ENCODE measurements at regions not wholly inside any gene's neighbourhood (a gene's known extent, or its start where the extent isn't known, plus 50 kb on each side); places are given as distances from the start of the nearest gene placed in this dataset.

GRCh38 chr13:64338671-64339070 lies 2891.5 kb downstream of the PCDH9 start:
- no peak for ATAC-seq
- Histone ChIP-seq H3K9me3 (peaks cover 9% of the 10 kb centered on the region), H3K27me3 (ENCODE audit: insufficient read depth in 3 of 3, low read length in 2 of 3) (no peaks in the 10 kb centered on the region), H3K27ac (no peak overlapping the region), H3K4me3 (no peak overlapping the region), H3K4me1 (no peaks in the 10 kb centered on the region), H3K36me3 (ENCODE audit: insufficient read depth in 1 of 2, low read depth in 1 of 2) (no peaks in the 10 kb centered on the region)
- 24 to 39% (median 26%) methylated on average over 1 of the region's 1 CpG for WGBS, 3 donors
- no peak for TF ChIP-seq CTCF (IDR thresholded peaks at IDR 0.05)
- intact Hi-C loops (cut with DNase I) = no loop called here
- DNase-seq = no peak

GRCh38 chr13:64333888-64334287 lies 2896.2 kb downstream of the PCDH9 start:
- Histone ChIP-seq H3K27ac (no peak overlapping the region), H3K4me1 (no peaks in the 10 kb centered on the region), H3K36me3 (ENCODE audit: insufficient read depth in 1 of 2, low read depth in 1 of 2) (no peaks in the 10 kb centered on the region), H3K27me3 (ENCODE audit: insufficient read depth in 3 of 3, low read length in 2 of 3) (no peaks in the 10 kb centered on the region), H3K9me3 (no peaks in the 10 kb centered on the region), H3K4me3 (no peak overlapping the region)
- TF ChIP-seq CTCF (IDR thresholded peaks at IDR 0.05) = no peak
- 94 to 97% (median 96%) methylated on average over 3 of the region's 3 CpGs for WGBS, 3 donors
- intact Hi-C loops (cut with DNase I) = no loop called here
- no peak for DNase-seq
- ATAC-seq = no peak

- WGBS, 3 donors = 20 to 51% (median 21%) methylated on average over 2 of the region's 2 CpGs
- ATAC-seq (no peak), DNase-seq (no peak)
- intact Hi-C loops (cut with DNase I) = no loop called here
- Histone ChIP-seq H3K4me1 (no peaks in the 10 kb centered on the region), H3K36me3 (ENCODE audit: insufficient read depth in 1 of 2, low read depth in 1 of 2) (no peaks in the 10 kb centered on the region), H3K27ac (no peak overlapping the region), H3K4me3 (no peak overlapping the region), H3K9me3 (no peaks in the 10 kb centered on the region), H3K27me3 (ENCODE audit: insufficient read depth in 3 of 3, low read length in 2 of 3) (no peaks in the 10 kb centered on the region)
- TF ChIP-seq CTCF (IDR thresholded peaks at IDR 0.05) = no peak
Observed at GRCh38 chr13:64332048-64332447, 2898.1 kb downstream of the PCDH9 start.

GRCh38 chr13:64327505-64328194 lies 2902.5 kb downstream of the PCDH9 start:
- Histone ChIP-seq H3K27me3 (ENCODE audit: insufficient read depth in 3 of 3, low read length in 2 of 3) (no peaks in the 10 kb centered on the region), H3K4me1 (no peaks in the 10 kb centered on the region), H3K36me3 (ENCODE audit: insufficient read depth in 1 of 2, low read depth in 1 of 2) (no peaks in the 10 kb centered on the region), H3K9me3 (no peaks in the 10 kb centered on the region), H3K4me3 (no peak overlapping the region), H3K27ac (no peak overlapping the region)
- intact Hi-C loops (cut with DNase I) = no loop called here
- WGBS, 3 donors = 15 to 31% (median 18%) methylated on average over 2 of the region's 2 CpGs
- no peak for ATAC-seq
- TF ChIP-seq CTCF (IDR thresholded peaks at IDR 0.05) = no peak
- no peak for DNase-seq

- Histone ChIP-seq H3K36me3 (ENCODE audit: insufficient read depth in 1 of 2, low read depth in 1 of 2) (no peaks in the 10 kb centered on the region), H3K9me3 (peaks cover 4% of the 10 kb centered on the region), H3K27ac (no peak overlapping the region), H3K4me1 (no peaks in the 10 kb centered on the region), H3K27me3 (ENCODE audit: insufficient read depth in 3 of 3, low read length in 2 of 3) (no peaks in the 10 kb centered on the region), H3K4me3 (no peak overlapping the region)
- no peak for ATAC-seq
- no peak for TF ChIP-seq CTCF (IDR thresholded peaks at IDR 0.05)
- DNase-seq = no peak
- 54 to 76% (median 69%) methylated on average over 2 of the region's 2 CpGs for WGBS, 3 donors
- intact Hi-C loops (cut with DNase I) = no loop called here
Observed at GRCh38 chr13:64314331-64314730, 2898.7 kb upstream of the PCDH20 start.

Data from psoas muscle (tissue), 7 donors.